ENCODE measurements at regions not wholly inside any gene's neighbourhood (a gene's known extent, or its start where the extent isn't known, plus 50 kb on each side); places are given as distances from the start of the nearest gene placed in this dataset.

- CTCF ChIA-PET, result no interaction called here
- no peak overlapping the region for H3K27ac ChIP-seq (ENCODE audit: low read depth, low read length)
These were observed 190.8 kb upstream of the BRINP1 start for GRCh38 chr9:119559986-119560385.

GRCh38 chr9:119559056-119559455 is 189.8 kb upstream of the BRINP1 start:
- H3K27me3 ChIP-seq (ENCODE audit: control insufficient read depth, insufficient read depth, low read length), result no peaks in the 10 kb centered on the region
- no peak overlapping the region for H3K4me3 ChIP-seq (ENCODE audit: low read depth, low read length)
- no peak for DNase-seq (ENCODE audit: low read depth, low spot score)
- peaks cover 11% of the 10 kb centered on the region for H3K9me3 ChIP-seq (ENCODE audit: control insufficient read depth, insufficient read depth, low read length)
- CTCF ChIA-PET, result no interaction called here
- POLR2A ChIA-PET, result no interaction called here
- TF ChIP-seq CTCF (IDR thresholded peaks at IDR 0.05; ENCODE audit: low read depth, low read length), result no peak
- H3K27ac ChIP-seq (ENCODE audit: low read depth, low read length), result no peak overlapping the region

More at GRCh38 chr9:119559986-119560385, 190.8 kb upstream of the BRINP1 start:
- peaks cover 17% of the 10 kb centered on the region for H3K9me3 ChIP-seq (ENCODE audit: control insufficient read depth, insufficient read depth, low read length)
- H3K27me3 ChIP-seq (ENCODE audit: control insufficient read depth, insufficient read depth, low read length), result no peaks in the 10 kb centered on the region
- DNase-seq (ENCODE audit: low read depth, low spot score), result no peak
- TF ChIP-seq CTCF (IDR thresholded peaks at IDR 0.05; ENCODE audit: low read depth, low read length), result no peak
- POLR2A ChIA-PET, result no interaction called here
- H3K4me3 ChIP-seq (ENCODE audit: low read depth, low read length), result no peak overlapping the region

GRCh38 chr9:119556129-119556875 is 187.1 kb upstream of the BRINP1 start:
- CTCF ChIA-PET, result interaction anchor here (0.6 to 4.1 kb wide), 13 partner anchors 9 to 977 kb away, joined by 3 to 24 read pairs (median 4); no protein-coding TSS in a partner anchor
- peaks cover 6% of the 10 kb centered on the region for H3K9me3 ChIP-seq (ENCODE audit: control insufficient read depth, insufficient read depth, low read length)
- H3K27ac ChIP-seq (ENCODE audit: low read depth, low read length), result no peak overlapping the region
- POLR2A ChIA-PET, result no interaction called here
- peak; percentile 72 for TF ChIP-seq CTCF (IDR thresholded peaks at IDR 0.05; ENCODE audit: low read depth, low read length)
- peak overlapping the region; percentile 43 for H3K4me3 ChIP-seq (ENCODE audit: low read depth, low read length)
- H3K27me3 ChIP-seq (ENCODE audit: control insufficient read depth, insufficient read depth, low read length), result no peaks in the 10 kb centered on the region
- DNase-seq (ENCODE audit: low read depth, low spot score), result no peak

DNA sequence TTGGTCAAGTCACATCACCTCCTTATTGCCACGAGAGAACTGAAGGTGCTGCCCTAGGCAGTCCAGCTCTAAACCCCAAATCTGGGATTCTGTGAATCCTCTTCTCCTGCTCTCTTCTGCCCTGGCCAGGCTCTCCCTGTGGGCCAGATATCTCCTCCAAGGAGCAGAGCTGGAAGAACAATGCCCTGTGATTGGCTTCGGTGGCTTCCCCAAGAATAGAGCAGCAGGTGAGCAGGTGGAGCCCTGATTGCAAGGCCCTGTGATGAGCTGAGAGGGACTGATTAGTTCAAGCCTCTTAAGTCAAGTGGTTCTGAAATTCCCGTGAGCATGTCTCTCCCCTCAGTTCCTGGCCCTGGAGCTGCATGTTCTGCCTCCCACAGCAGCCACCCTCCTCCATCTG is 175.3 kb upstream of the BRINP1 start:
- DNase-seq (ENCODE audit: low read depth, low spot score), result no peak
- ChIA-PET POLR2A (no interaction called here), CTCF (no interaction called here)
- Histone ChIP-seq H3K27me3 (ENCODE audit: control insufficient read depth, insufficient read depth, low read length) (no peaks in the 10 kb centered on the region), H3K27ac (ENCODE audit: low read depth, low read length) (no peak overlapping the region), H3K4me3 (ENCODE audit: low read depth, low read length) (no peak overlapping the region), H3K9me3 (ENCODE audit: control insufficient read depth, insufficient read depth, low read length) (peaks cover 28% of the 10 kb centered on the region; the same call in 1 of the 2 replicates)
- no peak for TF ChIP-seq CTCF (IDR thresholded peaks at IDR 0.05; ENCODE audit: low read depth, low read length)

GRCh38 chr9:119537138-119537537 is 167.9 kb upstream of the BRINP1 start:
- POLR2A ChIA-PET, result no interaction called here
- Histone ChIP-seq H3K4me3 (ENCODE audit: low read depth, low read length) (no peak overlapping the region), H3K27ac (ENCODE audit: low read depth, low read length) (no peak overlapping the region), H3K9me3 (ENCODE audit: control insufficient read depth, insufficient read depth, low read length) (peaks cover 20% of the 10 kb centered on the region; the same call in 1 of the 2 replicates), H3K27me3 (ENCODE audit: control insufficient read depth, insufficient read depth, low read length) (no peaks in the 10 kb centered on the region)
- CTCF ChIA-PET, result no interaction called here
- no peak for TF ChIP-seq CTCF (IDR thresholded peaks at IDR 0.05; ENCODE audit: low read depth, low read length)
- DNase-seq (ENCODE audit: low read depth, low spot score), result no peak

Measured in AG04450 (cell line).